ENCODE measurements at regions not wholly inside any gene's neighbourhood (a gene's known extent, or its start where the extent isn't known, plus 50 kb on each side); places are given as distances from the start of the nearest gene placed in this dataset.

- Histone ChIP-seq H3K4me3 (ENCODE audit: low read length, poor library complexity, severe bottlenecking) (no peak overlapping the region), H2AFZ (ENCODE audit: low read length) (no peak overlapping the region), H3K79me2 (ENCODE audit: insufficient read depth, low read length) (no peaks in the 10 kb centered on the region), H3K9me2 (replicated peaks; ENCODE audit: low read depth, low read length) (no peaks in the 10 kb centered on the region), H3K27me3 (ENCODE audit: insufficient read depth, low read length, poor library complexity, severe bottlenecking) (no peaks in the 10 kb centered on the region), H4K20me1 (ENCODE audit: insufficient read depth, low read length, poor library complexity, severe bottlenecking) (no peaks in the 10 kb centered on the region), H3K9me3 (ENCODE audit: insufficient read depth, low read depth, low read length) (no peaks in the 10 kb centered on the region), H3K9ac (ENCODE audit: low read depth, low read length, poor library complexity, severe bottlenecking) (no peak overlapping the region), H3F3A (ENCODE audit: low read depth) (no peaks in the 10 kb centered on the region), H3K4me2 (ENCODE audit: low read depth, low read length, poor library complexity, severe bottlenecking) (no peak overlapping the region), H3K4me1 (ENCODE audit: insufficient read depth, low read length, poor library complexity, severe bottlenecking) (peaks cover 7% of the 10 kb centered on the region), H3K36me3 (ENCODE audit: insufficient read depth, low read length) (no peaks in the 10 kb centered on the region)
- TF ChIP-seq EZH2phosphoT487 (IDR thresholded peaks at IDR 0.05; ENCODE audit: borderline replicate concordance) (no peak), CTCF (conservative IDR thresholded peaks at IDR 0.05; ENCODE audit: low read length) (no peak)
These were observed 209.7 kb downstream of the TMX3 start for GRCh38 chr18:68505178-68505574.

GRCh38 chr18:68504441-68505177, 210.3 kb downstream of the TMX3 start:
- Histone ChIP-seq H2AFZ (ENCODE audit: low read length) (peak overlapping the region; percentile 67), H3K79me2 (ENCODE audit: insufficient read depth, low read length) (no peaks in the 10 kb centered on the region), H3K4me2 (ENCODE audit: low read depth, low read length, poor library complexity, severe bottlenecking) (peak overlapping the region; percentile 14), H3K4me1 (ENCODE audit: insufficient read depth, low read length, poor library complexity, severe bottlenecking) (peaks cover 7% of the 10 kb centered on the region), H4K20me1 (ENCODE audit: insufficient read depth, low read length, poor library complexity, severe bottlenecking) (no peaks in the 10 kb centered on the region), H3K9me2 (replicated peaks; ENCODE audit: low read depth, low read length) (no peaks in the 10 kb centered on the region), H3K9me3 (ENCODE audit: insufficient read depth, low read depth, low read length) (no peaks in the 10 kb centered on the region), H3K4me3 (ENCODE audit: low read length, poor library complexity, severe bottlenecking) (no peak overlapping the region), H3K27me3 (ENCODE audit: insufficient read depth, low read length, poor library complexity, severe bottlenecking) (no peaks in the 10 kb centered on the region), H3F3A (ENCODE audit: low read depth) (no peaks in the 10 kb centered on the region), H3K9ac (ENCODE audit: low read depth, low read length, poor library complexity, severe bottlenecking) (no peak overlapping the region), H3K36me3 (ENCODE audit: insufficient read depth, low read length) (no peaks in the 10 kb centered on the region)
- TF ChIP-seq CTCF (conservative IDR thresholded peaks at IDR 0.05; ENCODE audit: low read length) (no peak), EZH2phosphoT487 (IDR thresholded peaks at IDR 0.05; ENCODE audit: borderline replicate concordance) (no peak)

- H3K4me2 ChIP-seq (ENCODE audit: low read depth, low read length, poor library complexity, severe bottlenecking): no peak overlapping the region
- peaks cover 7% of the 10 kb centered on the region for H3K4me1 ChIP-seq (ENCODE audit: insufficient read depth, low read length, poor library complexity, severe bottlenecking)
- H3K9me3 ChIP-seq (ENCODE audit: insufficient read depth, low read depth, low read length): no peaks in the 10 kb centered on the region
- no peak for TF ChIP-seq EZH2phosphoT487 (IDR thresholded peaks at IDR 0.05; ENCODE audit: borderline replicate concordance)
- TF ChIP-seq CTCF (conservative IDR thresholded peaks at IDR 0.05; ENCODE audit: low read length): no peak
- H3K9ac ChIP-seq (ENCODE audit: low read depth, low read length, poor library complexity, severe bottlenecking): no peak overlapping the region
- H3K27me3 ChIP-seq (ENCODE audit: insufficient read depth, low read length, poor library complexity, severe bottlenecking): no peaks in the 10 kb centered on the region
- H3F3A ChIP-seq (ENCODE audit: low read depth): no peaks in the 10 kb centered on the region
- no peaks in the 10 kb centered on the region for H4K20me1 ChIP-seq (ENCODE audit: insufficient read depth, low read length, poor library complexity, severe bottlenecking)
- no peaks in the 10 kb centered on the region for H3K36me3 ChIP-seq (ENCODE audit: insufficient read depth, low read length)
- no peak overlapping the region for H3K4me3 ChIP-seq (ENCODE audit: low read length, poor library complexity, severe bottlenecking)
- H3K79me2 ChIP-seq (ENCODE audit: insufficient read depth, low read length): no peaks in the 10 kb centered on the region
- no peak overlapping the region for H2AFZ ChIP-seq (ENCODE audit: low read length)
- H3K9me2 ChIP-seq (replicated peaks; ENCODE audit: low read depth, low read length): no peaks in the 10 kb centered on the region
These were observed 214.4 kb downstream of the TMX3 start for GRCh38 chr18:68500556-68500955.
